WERI-Rb-1 (cell line): ENCODE measurements at regions not wholly inside any gene's neighbourhood (a gene's known extent, or its start where the extent isn't known, plus 50 kb on each side); places are given as distances from the start of the nearest gene placed in this dataset.

Source experiments
- DNase-seq: peaks from one replicate; pipeline ENCODE4 v3.0.0-alpha.2; 2020
- H3K27ac ChIP-seq: fragments of 250-450 bp; sonication (Bioruptor Pico); 2 replicates; pipeline ENCODE4 v1.5.1; 2020; ENCODE audit warnings: mild to moderate bottlenecking, moderate library complexity
- H3K27me3 ChIP-seq: fragments of 250-450 bp; sonication (Bioruptor Pico); 2 replicates; pipeline ENCODE4 v1.5.1; 2021; ENCODE audit warnings: mild to moderate bottlenecking, low read depth, moderate library complexity; ENCODE audit not compliant: insufficient read depth, severe bottlenecking
- H3K36me3 ChIP-seq: fragments of 250-450 bp; sonication (Bioruptor Pico); 2 replicates; pipeline ENCODE4 v1.5.1; 2020; ENCODE audit warnings: mild to moderate bottlenecking, moderate library complexity
- H3K4me3 ChIP-seq: 2 replicates; pipeline ENCODE4 v1.5.1; 2011; ENCODE audit warnings: low read depth, mild to moderate bottlenecking, control low read depth, low read length
- H3K9me3 ChIP-seq: fragments of 250-450 bp; sonication (Bioruptor Pico); 2 replicates; pipeline ENCODE4 v1.5.1; 2021; ENCODE audit warnings: mild to moderate bottlenecking, moderate library complexity; ENCODE audit not compliant: severe bottlenecking
- TF ChIP-seq, protein P1 (sequence below): IDR thresholded peaks from 2 replicates; pipeline ENCODE4 v1.5.1; 2011; ENCODE audit warnings: low read depth, mild to moderate bottlenecking, control low read depth, inconsistent platforms, low read length

- Histone ChIP-seq H3K36me3 (no peaks in the 10 kb centered on the region), H3K9me3 (no peaks in the 10 kb centered on the region), H3K27me3 (no peaks in the 10 kb centered on the region), H3K27ac (peak overlapping the region; percentile 11; the same call in 1 of the 2 replicates), H3K4me3 (no peak overlapping the region)
- peak; percentile 20 for DNase-seq
- TF ChIP-seq, protein P1, sequence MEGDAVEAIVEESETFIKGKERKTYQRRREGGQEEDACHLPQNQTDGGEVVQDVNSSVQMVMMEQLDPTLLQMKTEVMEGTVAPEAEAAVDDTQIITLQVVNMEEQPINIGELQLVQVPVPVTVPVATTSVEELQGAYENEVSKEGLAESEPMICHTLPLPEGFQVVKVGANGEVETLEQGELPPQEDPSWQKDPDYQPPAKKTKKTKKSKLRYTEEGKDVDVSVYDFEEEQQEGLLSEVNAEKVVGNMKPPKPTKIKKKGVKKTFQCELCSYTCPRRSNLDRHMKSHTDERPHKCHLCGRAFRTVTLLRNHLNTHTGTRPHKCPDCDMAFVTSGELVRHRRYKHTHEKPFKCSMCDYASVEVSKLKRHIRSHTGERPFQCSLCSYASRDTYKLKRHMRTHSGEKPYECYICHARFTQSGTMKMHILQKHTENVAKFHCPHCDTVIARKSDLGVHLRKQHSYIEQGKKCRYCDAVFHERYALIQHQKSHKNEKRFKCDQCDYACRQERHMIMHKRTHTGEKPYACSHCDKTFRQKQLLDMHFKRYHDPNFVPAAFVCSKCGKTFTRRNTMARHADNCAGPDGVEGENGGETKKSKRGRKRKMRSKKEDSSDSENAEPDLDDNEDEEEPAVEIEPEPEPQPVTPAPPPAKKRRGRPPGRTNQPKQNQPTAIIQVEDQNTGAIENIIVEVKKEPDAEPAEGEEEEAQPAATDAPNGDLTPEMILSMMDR, result no peak
Measured at GRCh38 chr2:7844414-7844965, 837.4 kb upstream of the ID2 start.

- H3K9me3 ChIP-seq, result no peaks in the 10 kb centered on the region
- TF ChIP-seq, protein P1, result no peak
- no peak overlapping the region for H3K27ac ChIP-seq
- no peak overlapping the region for H3K4me3 ChIP-seq
- no peak for DNase-seq
- H3K27me3 ChIP-seq, result no peaks in the 10 kb centered on the region
- H3K36me3 ChIP-seq, result no peaks in the 10 kb centered on the region
Measured at GRCh38 chr2:7845332-7845731, 836.5 kb upstream of the ID2 start.

GRCh38 chr2:7846607-7847006 lies 835.2 kb upstream of the ID2 start:
- DNase-seq, result no peak
- Histone ChIP-seq H3K27me3 (no peaks in the 10 kb centered on the region), H3K4me3 (no peak overlapping the region), H3K36me3 (no peaks in the 10 kb centered on the region), H3K27ac (no peak overlapping the region), H3K9me3 (no peaks in the 10 kb centered on the region)
- TF ChIP-seq, protein P1, result no peak

DNA sequence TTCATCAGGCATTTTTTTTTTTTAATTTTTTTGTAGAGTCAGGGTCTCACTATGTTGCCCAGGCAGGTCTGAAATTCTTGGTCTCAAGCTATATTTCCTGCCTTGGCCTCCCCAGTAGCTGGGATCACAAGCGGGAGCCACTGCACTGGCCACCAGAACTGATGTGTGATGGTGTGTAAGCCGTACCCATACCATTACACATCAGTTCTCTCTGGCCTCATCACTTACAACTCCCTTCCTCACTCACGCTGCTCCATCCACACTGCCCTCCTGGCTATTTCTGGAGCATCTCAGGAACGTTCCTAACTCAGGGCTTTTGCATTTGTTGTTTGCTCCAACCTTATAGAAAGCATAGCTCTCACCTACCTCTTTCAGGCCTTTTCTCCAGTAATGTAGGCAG lies 834.5 kb upstream of the ID2 start:
- Histone ChIP-seq H3K27ac (no peak overlapping the region), H3K9me3 (no peaks in the 10 kb centered on the region), H3K4me3 (no peak overlapping the region), H3K27me3 (no peaks in the 10 kb centered on the region), H3K36me3 (no peaks in the 10 kb centered on the region)
- TF ChIP-seq, protein P1, result no peak
- DNase-seq, result no peak

GRCh38 chr2:7849027-7849426 lies 832.8 kb upstream of the ID2 start:
- H3K27ac ChIP-seq, result no peak overlapping the region
- no peak overlapping the region for H3K4me3 ChIP-seq
- H3K9me3 ChIP-seq, result no peaks in the 10 kb centered on the region
- TF ChIP-seq, protein P1, result no peak
- no peak for DNase-seq
- H3K36me3 ChIP-seq, result no peaks in the 10 kb centered on the region
- H3K27me3 ChIP-seq, result no peaks in the 10 kb centered on the region

- no peak for DNase-seq
- no peaks in the 10 kb centered on the region for H3K36me3 ChIP-seq
- TF ChIP-seq, protein P1, result no peak
- no peak overlapping the region for H3K27ac ChIP-seq
- H3K27me3 ChIP-seq, result no peaks in the 10 kb centered on the region
- H3K4me3 ChIP-seq, result no peak overlapping the region
- no peaks in the 10 kb centered on the region for H3K9me3 ChIP-seq
Measured at GRCh38 chr2:7849531-7849930, 832.3 kb upstream of the ID2 start.
